GM23248 (cell line): ENCODE measurements at regions not wholly inside any gene's neighbourhood (a gene's known extent, or its start where the extent isn't known, plus 50 kb on each side); places are given as distances from the start of the nearest gene placed in this dataset.
"Not testable (repeated sequence)": the region's sequence is repeated elsewhere in the genome, so short reads cannot be mapped to it uniquely, and the experiment has no call there.

Experiments used
- EZH2 ChIP-seq: fragments of 200-600 bp; sonication (generic); IDR thresholded peaks from 2 replicates; pipeline ENCODE4 v1.6.1; 2018; ENCODE audit warnings: antibody characterized with exemption, mild to moderate bottlenecking; ENCODE audit not compliant: insufficient read depth, poor library complexity, severe bottlenecking
- EZH2phosphoT487 ChIP-seq: fragments of 200-600 bp; sonication (generic); IDR thresholded peaks from 2 replicates; pipeline ENCODE4 v1.6.1; 2018; ENCODE audit warnings: antibody characterized with exemption, moderate library complexity, mild to moderate bottlenecking, low read depth; ENCODE audit not compliant: insufficient read depth

DNA sequence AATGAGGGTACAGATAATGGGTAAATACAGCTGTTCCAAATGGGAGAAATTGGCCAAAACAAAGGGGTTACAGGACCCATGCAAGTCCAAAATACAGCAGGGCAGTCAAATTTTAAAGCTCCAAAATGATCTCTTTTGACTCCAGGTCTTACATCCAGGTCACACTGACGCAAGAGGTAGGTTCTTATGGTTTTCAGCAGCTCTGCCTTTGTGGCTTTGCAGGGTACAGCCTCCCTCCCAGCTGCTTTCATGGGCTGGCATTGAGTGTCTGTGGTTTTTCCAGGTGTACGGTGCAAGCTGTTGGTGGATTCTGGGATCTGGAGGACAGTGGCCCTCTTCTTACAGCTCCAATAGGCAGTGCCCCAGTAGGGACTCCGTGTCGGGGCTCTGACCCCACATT lies 254.6 kb downstream of the RPLP1 start:
- TF ChIP-seq EZH2, EZH2phosphoT487: not testable (repeated sequence)
